ENCODE measurements at regions not wholly inside any gene's neighbourhood (a gene's known extent, or its start where the extent isn't known, plus 50 kb on each side); places are given as distances from the start of the nearest gene placed in this dataset.

DNA sequence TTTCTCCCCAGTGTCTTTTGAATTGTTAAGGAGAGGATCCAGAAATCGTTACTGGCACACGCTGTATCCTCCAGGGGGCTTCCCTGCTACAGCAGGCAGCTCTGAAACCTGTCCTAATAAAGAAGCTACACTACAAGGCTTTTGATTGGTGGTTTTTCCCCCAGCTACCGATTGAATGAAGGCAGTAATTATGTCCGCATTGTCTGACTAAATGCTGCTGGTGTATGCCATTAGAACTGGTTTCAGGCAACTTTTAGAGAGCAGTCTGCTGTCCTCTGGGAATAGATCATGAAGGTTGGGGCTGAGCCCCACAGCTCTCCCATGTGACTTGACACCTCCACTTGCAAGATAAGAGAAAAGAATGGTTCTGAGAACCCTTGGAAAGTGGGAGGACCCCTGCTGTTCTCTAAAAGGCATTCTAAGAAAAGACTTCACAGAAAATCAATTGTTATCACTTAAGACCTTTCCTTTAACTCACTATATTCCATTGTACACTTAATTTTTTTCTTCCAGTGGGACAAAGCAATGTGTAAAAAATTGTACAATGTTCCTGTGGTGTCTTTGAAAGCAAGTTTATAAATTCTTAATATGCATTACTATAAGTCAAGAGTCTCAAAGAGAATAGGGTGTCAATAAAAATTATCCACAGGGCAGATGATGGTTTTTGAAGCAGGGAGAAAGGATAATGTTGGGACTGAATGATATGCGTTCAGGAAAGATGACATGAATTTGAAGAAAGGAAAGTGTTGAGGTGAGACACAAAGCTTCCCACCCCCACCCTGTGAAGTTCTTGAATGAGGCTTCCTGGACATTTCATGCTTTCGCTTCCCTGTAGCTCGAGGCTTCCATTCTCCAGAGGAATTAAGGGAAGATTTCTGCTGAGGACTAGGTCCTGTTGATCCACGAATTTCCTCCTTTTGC lies 53.0 kb upstream of the DAZL start:
- no peak for DNase-seq

DNA sequence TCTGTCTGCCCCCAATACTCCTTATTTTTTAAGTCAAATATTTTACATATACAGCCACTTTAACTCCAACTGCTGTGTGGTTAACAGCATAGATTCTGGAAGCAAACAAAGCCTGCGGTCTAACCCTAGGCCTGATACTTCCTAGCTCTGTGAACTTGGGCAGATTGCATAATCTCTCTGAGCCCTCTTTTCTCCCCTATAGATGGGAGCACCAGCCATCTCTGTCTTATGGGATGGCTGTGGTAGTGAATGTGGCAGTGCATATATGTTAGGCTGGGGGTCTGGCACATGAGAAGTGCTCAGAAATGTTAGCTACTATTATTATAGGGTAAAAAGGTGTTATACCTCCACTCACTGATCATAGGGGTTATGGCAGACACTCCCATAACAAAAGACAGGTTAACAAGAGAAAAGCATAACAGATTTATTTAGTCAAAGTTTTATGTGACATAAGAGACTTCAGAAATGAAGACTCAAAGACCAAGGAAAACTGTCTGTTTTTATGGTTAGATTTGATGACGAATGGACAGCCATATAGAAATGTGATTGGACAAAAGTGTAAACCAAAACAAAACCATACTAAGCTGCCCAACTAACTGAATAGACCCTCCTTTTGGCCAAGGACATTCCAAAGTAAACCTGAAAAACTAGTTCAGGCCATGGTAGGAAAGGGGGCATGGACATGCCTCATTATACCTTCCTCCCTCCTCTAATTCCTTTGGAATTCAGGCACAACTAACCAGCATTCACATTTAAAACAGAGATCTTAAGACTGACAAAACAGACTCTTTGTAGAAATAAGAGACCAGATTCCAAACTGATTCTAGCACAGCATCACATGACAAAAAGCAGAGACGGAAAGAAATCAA lies 53.9 kb upstream of the DAZL start:
- no peak for DNase-seq

DNA sequence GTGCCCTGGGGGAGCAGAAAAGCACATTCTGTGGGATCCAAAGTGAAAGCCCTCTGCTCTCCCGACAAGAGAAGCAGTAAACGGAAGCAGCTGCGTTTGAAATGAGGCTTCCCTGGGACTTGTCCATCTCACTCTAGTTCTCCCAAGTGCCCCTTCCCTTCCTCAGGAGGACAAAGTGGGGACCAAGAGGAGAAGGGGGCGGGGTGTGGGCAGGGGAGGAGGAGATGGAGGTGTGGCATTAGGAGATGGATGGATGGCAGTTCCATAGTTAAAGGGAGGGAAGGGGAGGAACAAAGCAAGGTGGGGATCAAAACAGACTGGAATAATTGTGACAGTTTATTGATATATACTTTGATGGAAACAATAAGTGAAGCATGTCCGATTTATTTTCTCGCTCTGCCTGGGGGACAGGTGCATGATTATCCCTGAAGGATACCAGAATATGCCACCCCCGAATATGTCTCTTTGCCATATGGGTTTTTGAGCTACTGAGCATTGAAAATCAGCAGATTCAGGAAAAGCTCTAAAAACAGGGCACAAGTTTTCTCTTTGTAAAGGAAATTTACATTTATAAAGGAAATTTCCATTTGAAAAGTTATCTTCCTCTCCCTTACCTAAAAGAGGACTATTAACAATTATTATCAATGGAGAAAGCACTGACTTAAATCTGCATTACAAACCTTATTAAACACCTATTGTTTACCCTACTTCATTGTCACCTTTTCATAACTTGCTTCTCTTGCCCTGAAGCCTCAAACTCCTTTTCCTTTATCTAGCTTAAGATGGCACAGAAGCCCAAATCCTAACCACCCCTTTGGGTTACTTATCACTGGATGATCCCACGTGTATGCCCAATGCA lies 58.9 kb upstream of the DAZL start:
- no peak for DNase-seq

DNA sequence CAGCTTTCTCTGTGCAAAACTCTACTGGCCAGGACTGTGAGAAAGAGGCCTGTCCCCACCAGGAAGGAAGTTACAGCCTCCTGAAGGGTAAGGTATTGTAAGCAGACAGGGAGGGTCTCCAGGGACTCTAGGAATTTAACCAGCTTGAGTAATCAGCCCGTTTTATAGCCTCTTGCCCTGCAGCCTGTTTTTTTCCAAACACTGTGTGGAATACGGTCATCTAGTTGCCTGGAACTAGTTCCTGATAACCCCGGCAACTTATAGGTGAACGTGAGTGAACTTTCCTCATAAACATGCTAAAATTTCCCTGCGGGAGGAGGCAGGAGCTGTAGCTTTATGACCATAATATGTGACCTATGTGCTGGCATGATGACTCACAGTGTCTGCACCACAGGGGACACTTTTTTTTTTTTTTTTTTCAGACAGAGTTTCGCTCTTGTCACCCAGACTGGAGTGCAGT lies 60.1 kb upstream of the DAZL start:
- DNase-seq: no peak

DNA sequence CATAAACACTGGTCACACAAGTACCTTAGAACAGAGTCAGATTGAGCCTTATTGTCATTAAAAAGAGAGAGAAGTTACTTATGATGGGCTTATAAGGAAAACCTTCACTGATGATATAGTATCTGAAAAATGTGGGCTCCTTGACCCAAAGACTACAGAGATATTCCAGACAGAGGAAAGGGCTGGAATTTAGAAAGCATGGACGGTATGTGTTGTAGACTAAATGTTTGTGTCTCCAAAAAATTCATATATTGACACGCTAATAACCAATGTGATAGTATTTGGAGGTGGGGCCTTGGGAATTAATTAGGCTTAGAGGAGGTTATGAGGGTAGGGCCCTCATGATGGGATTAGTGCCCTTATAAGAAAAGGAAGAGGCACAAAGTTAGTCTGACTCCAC lies 61.0 kb upstream of the DAZL start:
- DNase-seq: no peak

DNA sequence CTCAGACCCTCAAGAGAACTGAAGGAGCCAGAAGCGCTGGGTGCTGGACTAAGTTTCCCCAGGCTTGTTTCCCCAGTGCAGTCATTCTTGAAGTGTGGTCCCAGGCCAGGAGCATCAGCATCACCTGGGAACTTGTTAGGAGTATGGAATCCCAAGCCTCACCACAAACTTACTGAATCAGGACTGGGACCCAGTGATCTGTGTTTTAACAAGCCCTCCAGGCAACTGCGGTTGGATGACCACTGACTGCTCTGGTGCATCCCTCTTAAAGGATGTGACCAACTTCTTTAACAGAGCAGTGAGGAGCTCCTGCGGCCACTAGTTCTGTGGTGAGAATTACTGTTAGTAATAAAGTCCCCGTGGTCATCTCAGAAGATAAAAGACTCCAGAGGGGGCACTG lies 62.4 kb upstream of the DAZL start:
- no peak for DNase-seq

DNA sequence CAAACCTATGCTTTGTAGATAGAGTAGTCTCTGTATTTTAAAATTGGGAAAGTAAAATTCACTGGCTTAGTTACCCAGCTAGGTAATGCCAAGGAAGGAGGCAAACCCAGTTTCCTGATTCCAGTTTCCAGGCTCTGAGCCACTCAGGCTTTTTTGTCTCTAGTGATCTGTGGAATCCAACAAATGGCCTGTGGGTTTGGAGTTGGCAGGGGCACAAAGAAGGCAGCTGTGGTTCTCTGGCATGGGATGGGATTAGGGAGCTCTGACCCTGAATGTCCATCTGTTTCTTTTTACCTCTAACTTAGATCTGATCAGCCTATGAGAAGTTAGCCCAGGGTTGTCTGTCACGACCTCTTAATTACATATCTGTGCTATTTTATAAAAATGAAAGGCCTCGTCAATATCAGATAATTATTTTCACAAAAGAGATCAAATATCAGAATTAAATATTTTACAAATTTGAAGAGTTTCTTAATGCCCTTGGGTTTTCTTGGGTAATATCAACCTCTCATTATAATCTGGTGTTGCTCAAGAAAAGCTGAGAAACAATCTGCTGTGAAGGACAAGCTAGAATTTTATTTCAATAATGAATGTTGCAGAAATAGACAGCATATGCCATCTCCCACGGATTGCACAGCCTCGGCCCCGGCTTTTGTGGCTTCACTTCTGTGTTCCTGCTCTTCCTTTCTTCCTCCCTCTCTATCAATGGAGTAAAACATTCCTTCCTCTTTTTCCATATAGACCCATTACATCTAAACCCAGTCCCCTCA lies 63.7 kb upstream of the DAZL start:
- no peak for DNase-seq

DNA sequence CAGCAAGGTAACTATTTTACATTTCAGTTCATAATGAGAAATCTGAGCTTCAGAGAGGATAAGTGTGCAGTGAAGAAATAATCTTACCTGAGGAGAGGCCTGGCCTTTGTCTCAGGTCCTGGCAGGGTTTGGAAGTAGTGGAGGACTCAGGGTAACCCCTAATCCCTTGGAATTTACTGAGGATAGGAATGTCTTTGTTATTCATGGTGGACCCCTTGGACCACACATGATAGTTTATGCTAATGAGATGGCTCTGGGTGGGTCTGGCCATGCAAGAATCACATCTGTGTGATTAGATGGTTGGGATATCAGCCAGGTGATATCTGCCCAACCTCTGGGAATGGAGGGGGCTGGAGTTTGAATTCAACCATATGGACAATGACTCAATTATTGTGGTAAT lies 65.0 kb upstream of the DAZL start:
- DNase-seq: no peak

DNA sequence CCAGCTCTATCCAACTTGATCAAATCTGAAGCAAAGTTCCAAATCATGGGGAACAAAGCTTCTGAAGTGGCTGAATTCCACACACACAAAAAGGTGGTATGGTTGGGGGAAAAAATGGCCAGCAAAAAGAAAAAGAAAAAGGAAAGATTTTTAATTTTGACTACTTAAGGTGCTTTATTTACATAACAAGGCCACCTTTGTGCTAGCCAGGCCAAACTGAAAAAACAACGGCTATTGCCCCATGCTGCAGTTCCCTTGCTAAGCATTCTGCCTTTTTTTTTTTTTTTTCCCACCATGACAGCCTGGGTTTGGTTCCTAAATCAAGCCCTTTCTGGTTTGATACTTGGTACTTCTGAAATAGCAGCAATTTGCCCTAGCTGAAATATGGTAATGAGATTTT lies 66.5 kb upstream of the DAZL start:
- DNase-seq: no peak

DNA sequence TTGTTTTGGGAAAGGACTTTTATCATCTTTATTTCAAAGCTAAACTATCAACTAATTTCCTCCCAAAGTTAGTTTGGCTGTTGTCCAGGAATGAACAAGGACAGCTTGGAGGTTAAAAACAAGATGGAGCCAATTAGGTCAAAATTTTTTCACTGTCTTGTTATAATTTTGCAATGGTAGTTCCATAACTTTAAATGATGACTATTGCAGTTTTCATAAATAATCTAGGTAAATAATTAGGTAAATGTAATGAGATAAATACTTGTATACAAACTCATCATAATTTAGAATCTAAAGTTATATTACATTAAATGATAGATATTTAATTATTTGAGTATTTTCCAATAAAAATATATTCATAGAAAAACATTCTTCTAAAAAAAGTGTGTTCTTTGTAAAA lies 68.3 kb upstream of the DAZL start:
- no peak for DNase-seq

DNA sequence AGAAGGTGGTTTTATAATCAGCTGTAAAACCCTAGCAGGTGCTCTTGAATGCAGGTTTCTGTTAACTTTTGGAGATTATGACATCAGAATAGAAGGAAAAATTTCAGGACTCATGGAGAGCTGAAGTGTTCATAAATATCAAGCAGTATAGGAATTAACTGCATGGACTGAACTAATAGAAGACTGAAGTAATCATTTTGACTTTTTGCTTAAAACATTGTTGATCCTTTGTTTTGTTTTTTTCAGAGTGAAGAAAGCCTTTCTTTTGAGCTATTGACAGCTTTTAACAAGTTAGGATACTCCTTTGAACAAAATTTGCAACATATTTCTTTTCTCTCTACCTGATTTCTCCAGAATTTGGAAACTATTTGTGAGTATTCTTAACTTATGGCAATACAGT lies 70.6 kb upstream of the DAZL start:
- no peak for DNase-seq

DNA sequence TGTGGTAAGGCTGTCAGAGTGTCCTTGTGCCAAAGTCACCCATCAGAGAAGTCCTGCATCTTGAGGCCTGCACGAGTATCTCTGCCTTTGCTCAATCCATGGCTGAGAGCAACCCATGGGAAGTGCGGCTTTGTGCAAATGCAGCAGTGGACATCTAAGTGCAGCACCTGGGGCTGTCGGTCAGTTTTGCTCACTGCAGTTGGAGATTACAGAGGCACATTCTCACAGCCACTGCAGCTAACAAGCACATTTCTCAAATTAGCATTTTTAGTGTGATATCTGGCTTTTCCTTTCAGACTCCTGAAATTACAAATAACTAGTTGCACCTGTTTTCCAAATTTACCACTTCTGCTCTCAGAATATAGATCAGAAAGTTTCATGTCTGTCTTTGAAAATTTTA lies 81.5 kb upstream of the DAZL start:
- DNase-seq: no peak

DNA sequence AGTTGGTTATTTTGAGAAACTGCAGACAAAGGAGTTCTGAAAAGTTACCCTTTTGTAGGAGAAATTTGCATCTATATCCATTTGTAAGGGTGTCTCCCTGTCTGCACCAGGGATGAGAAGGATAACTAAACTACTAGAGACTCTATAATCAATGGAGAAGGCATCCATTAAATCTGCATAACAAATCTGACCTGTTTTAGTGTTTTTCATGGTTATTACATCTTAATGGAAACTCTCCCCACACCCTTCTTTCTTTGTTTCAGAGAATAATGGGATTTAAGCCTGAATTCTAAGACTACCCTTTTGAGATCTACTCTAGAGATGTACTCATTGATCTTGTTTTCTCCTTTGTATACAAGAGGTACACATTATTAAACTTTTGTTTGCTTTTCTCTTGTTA lies 82.0 kb upstream of the DAZL start:
- DNase-seq: no peak

DNA sequence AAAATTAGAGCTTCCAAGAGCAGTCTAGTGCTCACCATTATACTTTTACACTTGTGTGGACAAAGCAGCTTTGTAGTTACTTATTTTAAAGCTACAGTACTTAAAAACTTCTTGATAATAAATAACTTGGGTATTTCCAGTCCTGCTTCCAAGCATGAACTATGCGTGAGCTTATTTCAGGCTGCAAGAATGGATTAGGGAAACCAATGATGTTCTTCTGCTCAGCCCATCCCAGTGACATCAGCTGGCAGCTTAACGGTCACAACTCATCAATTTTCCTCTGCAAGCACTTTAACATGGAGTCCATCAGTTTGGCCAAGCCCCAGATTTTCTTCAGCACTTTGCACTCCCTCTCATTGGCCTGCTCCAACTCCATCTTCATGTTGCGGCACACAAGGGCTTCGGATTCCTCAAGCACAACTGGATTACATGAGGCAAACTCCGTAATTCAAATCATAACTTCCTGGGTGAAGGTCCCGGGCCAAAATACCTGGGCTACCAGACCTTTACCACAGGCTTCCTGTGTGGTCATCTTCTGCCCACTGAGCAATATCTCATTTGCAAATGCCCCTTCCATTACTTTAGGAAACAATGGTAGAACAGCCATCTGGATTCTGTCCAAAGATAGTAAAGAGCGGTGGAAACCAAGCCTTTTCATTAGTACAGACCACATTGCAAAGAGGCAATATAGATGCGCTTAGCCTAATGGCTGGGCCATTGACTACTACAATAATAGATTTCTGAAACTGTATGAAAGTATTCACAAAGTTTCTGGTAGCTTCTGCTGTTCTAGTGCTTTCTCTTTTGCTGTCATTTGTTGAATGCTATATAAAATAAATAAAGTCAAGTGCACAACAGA lies 87.5 kb upstream of the DAZL start:
- DNase-seq: no peak

DNA sequence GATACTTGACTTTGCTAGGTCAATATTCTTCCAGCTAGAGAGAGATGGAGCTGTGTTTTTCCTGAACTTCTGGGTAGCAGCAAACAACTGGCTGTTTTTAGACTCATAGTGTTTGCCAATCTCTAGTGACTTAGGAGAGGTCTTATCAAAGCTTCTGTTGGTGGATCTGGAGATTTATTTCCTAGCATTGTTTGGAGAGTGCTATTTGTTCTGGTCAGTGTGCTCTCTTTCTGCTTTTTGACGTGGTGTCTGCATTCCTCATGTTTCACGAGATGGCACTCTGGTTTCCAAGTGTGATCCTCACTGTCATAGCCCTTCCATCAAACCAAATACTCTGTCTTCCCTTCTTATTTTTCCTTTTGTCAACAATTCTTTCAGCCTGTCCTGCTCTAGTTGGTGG lies 88.6 kb upstream of the DAZL start:
- no peak for DNase-seq

DNA sequence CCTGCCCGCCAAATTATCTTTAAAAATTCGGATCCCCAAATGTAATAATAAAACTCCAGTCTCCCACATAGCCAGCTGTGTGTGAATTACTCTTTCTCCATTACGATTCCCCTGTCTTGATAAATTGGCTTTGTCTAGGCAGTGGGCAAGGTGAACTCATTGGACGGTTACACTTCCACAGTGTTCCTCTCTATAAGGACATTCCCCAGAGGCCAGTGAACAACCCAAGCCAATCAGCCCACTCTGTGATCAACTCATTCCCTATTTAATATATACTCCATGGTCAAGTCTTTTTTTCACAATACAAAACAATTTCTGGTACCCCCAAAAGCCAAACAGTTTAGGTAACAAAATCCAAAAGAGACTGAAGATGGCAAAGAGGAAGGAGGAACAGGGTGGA lies 90.5 kb upstream of the DAZL start:
- DNase-seq: no peak

DNA sequence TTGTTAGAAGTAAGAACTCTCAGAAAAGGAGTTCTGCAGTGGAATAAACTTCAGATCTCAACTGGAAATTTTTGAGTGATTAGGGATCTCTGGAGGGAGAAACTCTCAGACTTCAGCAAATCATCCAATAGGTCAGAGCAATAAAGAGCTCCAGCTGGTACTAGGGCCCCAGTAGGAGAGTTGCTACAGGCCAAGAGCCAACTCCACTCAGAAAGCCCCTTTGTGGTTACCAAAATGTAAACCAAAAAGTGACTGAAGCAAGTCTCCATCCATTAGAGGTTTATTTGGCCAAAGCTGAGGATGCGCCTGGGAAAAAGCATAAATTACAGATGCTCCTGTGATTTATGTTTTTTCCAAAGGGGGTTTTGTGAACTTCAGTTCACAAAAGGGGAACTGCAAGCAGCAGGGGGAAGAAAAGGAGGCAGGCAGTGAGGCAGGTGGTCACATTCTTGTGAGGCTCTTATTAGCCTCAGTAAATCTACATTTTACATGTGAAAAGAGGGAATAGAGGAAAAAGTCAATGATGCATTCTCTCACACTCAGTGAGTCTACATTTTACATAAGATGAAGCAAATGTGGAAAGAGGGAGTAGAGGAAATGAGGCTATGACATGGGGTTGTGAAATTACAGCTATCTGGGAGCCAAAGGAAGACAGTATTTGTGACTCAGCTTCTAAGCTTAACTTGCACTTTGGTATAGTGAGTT lies 92.4 kb upstream of the DAZL start:
- no peak for DNase-seq

DNA sequence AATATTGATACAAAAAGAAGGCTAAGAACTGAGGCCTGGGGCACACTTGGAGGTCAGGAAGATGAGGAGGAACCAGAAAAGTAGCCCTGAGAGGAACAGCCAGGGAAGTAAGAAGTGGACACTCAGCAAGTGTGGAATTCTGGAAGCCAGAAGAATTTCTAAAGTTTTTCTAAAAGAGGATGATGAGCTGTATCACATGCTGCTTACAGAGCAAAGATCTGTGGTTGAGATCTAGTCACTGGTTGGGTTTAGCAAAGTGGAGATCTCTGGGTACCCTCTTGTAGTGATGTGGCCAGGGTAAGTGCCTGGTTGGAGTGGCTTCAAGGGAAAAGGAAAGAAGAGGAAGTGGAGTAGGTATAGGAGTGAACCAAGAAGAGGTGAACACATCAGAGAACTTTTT lies 95.4 kb upstream of the DAZL start:
- no peak for DNase-seq

DNA sequence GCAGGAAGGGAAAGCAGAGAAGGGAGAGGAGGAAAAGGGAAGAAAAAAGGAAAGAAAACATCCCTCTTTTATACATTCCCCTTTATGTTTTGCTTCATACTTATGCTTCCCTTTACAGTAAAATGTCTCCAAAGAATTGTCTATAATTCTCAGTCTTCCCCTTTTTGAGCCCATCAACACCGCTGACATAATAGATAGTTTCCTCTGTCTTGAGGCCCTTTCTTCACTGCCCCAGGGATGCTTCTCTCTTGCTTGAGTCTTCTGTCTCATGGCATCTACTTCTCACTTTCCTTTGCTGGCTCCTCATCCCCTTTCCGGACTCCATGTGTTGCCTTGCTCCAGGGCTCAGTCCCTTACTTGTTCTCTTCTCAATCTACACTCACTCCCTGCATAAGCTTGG lies 99.7 kb upstream of the DAZL start:
- DNase-seq: no peak

DNA sequence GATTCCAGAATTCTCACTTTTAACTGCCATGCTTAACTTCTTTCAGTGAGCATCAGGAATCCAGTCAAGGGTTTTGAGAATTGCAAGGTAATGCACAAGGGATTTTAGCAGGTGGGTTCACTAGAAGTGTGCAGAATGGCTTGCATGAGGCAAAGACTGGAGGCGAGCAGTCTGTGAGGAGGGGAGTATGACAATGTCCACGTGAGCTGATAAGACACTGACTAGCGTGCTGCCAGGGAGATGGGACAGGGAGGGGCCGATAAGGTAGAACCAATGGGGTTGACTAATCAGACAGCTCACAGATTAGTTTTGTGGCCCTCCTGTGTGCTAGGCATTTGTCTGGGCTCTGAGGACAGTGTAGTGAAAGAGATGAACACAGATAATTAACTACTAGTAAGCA lies 102.0 kb upstream of the DAZL start:
- DNase-seq: no peak

DNA sequence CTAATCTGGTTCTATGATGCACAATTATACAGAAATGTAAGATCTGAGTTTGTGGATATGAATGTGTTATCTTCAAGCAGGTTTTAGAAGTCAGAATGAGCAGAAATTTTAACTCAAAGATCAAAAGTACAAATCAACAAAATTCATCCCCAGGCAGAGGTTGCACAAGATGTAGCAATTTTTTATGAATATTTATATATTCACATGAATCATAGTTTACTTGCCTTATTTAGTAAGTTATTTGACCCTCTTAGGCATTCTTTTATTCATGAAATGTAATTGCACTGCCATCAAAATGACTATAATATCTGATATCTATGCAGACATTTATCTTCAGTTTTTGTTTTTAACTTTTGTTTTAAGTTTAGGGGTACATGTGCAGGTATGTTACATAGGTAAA lies 103.1 kb upstream of the DAZL start:
- DNase-seq: no peak
